Activated T-helper 2 cell treated with anti-CD3 and anti-CD28 coated beads, Interferon-gamma antibody, Interleukin-2, Interleukin-4, amounts not matched to agents 10 μg/mL and 5 μg/mL and 100 μg/mL, durations not matched to agents 14 hours and 24 hours and 36 hours (primary cell): ENCODE measurements at regions not wholly inside any gene's neighbourhood (a gene's known extent, or its start where the extent isn't known, plus 50 kb on each side); places are given as distances from the start of the nearest gene placed in this dataset.
"Not testable (repeated sequence)": the region's sequence is repeated elsewhere in the genome, so short reads cannot be mapped to it uniquely, and the experiment has no call there.

ENCODE experiments used
- DNase-seq: peaks from one replicate; pipeline ENCODE4 v3.0.0; 2021; ENCODE audit warnings: low spot score
- H3K27ac Mint-ChIP-seq: one replicate; pipeline ENCODE4 v1.8.0; 2021; ENCODE audit warnings: mixed read lengths
- H3K27me3 Mint-ChIP-seq: one replicate; pipeline ENCODE4 v1.8.0; 2021; ENCODE audit warnings: low read depth, mixed read lengths
- H3K36me3 Mint-ChIP-seq: one replicate; pipeline ENCODE4 v1.8.0; 2021; ENCODE audit warnings: low read depth, mixed read lengths
- H3K4me1 Mint-ChIP-seq: one replicate; pipeline ENCODE4 v1.8.0; 2021; ENCODE audit warnings: low read depth, mixed read lengths
- H3K4me3 Mint-ChIP-seq: one replicate; pipeline ENCODE4 v1.8.0; 2021; ENCODE audit warnings: low read depth, mild to moderate bottlenecking, moderate library complexity, mixed read lengths
- H3K9me3 Mint-ChIP-seq: one replicate; pipeline ENCODE4 v1.8.0; 2021; ENCODE audit warnings: mixed read lengths
- intact Hi-C: fragments of 100-400 bp; cut with micrococcal nuclease; formaldehyde crosslinking; loops from one replicate; pipeline ENCODE4 v1.15.1; 2023

- H3K4me1 Mint-ChIP-seq, result no peaks in the 10 kb centered on the region
Observed at GRCh38 chr1:65538086-65538485, 117.6 kb downstream of the LEPR start.

DNA sequence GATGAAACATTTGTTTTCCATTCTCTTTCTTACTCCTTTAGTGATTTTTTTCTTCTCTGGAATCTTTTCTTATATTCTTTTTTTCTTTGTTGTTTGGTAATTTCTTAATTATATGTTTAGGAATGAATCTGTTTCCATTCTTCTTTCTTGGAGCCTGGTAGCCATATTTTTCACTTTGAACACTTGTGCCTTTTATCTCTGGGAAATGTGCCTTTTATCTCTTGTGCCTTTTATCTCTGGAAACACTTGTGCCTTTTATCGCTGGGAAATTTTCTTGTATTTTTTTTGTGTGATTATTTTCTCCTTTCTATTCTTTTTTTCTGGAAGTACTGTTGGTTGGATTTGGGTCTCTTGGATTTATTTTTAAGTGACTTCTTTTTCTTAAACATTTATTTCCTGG, 118.2 kb downstream of the LEPR start:
- Mint-ChIP-seq H3K36me3 (no peaks in the 10 kb centered on the region), H3K4me1 (no peaks in the 10 kb centered on the region), H3K27ac (no peak overlapping the region), H3K9me3 (no peaks in the 10 kb centered on the region), H3K4me3 (no peak overlapping the region), H3K27me3 (peaks cover 3% of the 10 kb centered on the region)
- intact Hi-C loops, result no loop called here
- DNase-seq, result no peak

More at GRCh38 chr1:65538086-65538485, 117.6 kb downstream of the LEPR start:
- intact Hi-C loops, result no loop called here
- Mint-ChIP-seq H3K9me3 (no peaks in the 10 kb centered on the region), H3K27ac (no peak overlapping the region), H3K27me3 (peaks cover 3% of the 10 kb centered on the region), H3K4me3 (no peak overlapping the region), H3K36me3 (no peaks in the 10 kb centered on the region)
- no peak for DNase-seq

- H3K36me3 Mint-ChIP-seq, result no peaks in the 10 kb centered on the region
- no peak overlapping the region for H3K27ac Mint-ChIP-seq
- intact Hi-C loops, result no loop called here
- no peak for DNase-seq
- no peaks in the 10 kb centered on the region for H3K27me3 Mint-ChIP-seq
- no peaks in the 10 kb centered on the region for H3K9me3 Mint-ChIP-seq
- no peaks in the 10 kb centered on the region for H3K4me1 Mint-ChIP-seq
- no peak overlapping the region for H3K4me3 Mint-ChIP-seq
Observed at GRCh38 chr1:65539266-65540131, 119.0 kb downstream of the LEPR start.

- Mint-ChIP-seq H3K27ac (no peak overlapping the region), H3K9me3 (no peaks in the 10 kb centered on the region), H3K36me3 (no peaks in the 10 kb centered on the region), H3K27me3 (no peaks in the 10 kb centered on the region), H3K4me3 (no peak overlapping the region), H3K4me1 (no peaks in the 10 kb centered on the region)
- DNase-seq, result no peak
- intact Hi-C loops, result no loop called here
Observed at GRCh38 chr1:65541161-65541560, 120.7 kb downstream of the LEPR start.

- intact Hi-C loops, result no loop called here
- no peak for DNase-seq
- no peaks in the 10 kb centered on the region for H3K4me1 Mint-ChIP-seq
- no peaks in the 10 kb centered on the region for H3K9me3 Mint-ChIP-seq
- no peak overlapping the region for H3K27ac Mint-ChIP-seq
- no peaks in the 10 kb centered on the region for H3K27me3 Mint-ChIP-seq
- H3K36me3 Mint-ChIP-seq, result no peaks in the 10 kb centered on the region
- no peak overlapping the region for H3K4me3 Mint-ChIP-seq
Observed at GRCh38 chr1:65541865-65542264, 121.4 kb downstream of the LEPR start.

DNA sequence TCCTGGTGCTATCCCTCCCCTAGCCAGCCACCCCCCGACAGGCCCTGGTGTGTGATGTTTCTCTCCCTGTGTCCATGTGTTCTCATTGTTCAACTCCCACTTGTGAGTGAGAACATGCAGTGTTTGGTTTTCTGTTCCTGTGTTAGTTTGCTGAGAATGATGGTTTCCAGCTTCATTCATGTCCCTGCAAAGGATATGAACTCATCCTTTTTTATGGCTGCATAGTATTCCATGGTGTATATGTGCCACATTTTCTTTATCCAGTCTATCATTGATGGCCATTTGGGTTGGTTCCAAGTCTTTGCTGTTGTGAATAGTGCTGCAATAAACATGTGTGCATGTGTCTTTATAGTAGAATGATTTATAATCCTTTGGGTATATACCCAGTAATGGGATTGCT, 122.1 kb downstream of the LEPR start:
- H3K4me3 Mint-ChIP-seq, DNase-seq, H3K36me3 Mint-ChIP-seq, intact Hi-C loops, H3K27ac Mint-ChIP-seq, H3K4me1 Mint-ChIP-seq, H3K9me3 Mint-ChIP-seq, H3K27me3 Mint-ChIP-seq: not testable (repeated sequence)

DNA sequence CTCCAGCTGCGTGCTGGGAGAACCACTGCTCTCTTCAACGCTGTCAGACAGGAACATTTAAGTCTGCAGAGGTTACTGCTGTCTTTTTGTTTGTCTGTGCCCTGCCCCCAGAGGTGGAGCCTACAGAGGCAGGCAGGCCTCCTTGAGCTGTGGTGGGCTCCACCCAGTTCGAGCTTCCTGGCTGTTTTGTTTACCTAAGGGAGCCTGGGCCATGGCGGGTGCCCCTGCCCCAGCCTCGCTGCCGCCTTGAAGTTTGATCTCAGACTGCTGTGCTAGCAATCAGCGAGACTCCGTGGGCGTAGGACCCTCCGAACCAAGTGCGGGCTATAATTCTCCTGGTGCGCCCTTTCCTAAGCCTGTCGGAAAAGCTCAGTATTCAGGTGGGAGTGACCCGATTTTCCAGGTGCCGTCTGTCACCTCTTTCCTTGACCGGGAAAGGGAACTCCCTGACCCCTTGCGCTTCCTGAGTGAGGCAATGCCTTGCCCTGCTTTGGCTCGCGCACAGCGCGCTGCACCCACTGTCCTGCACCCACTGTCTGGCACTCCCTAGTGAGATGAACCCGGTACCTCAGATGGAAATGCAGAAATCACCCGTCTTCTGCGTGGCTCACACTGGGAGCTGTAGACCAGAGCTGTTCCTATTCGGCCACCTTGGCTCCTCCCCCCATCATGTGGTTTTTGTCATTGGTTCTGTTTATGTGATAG, 130.0 kb downstream of the LEPR start:
- H3K36me3 Mint-ChIP-seq, H3K27me3 Mint-ChIP-seq, H3K4me3 Mint-ChIP-seq, DNase-seq, intact Hi-C loops, H3K4me1 Mint-ChIP-seq, H3K27ac Mint-ChIP-seq: not testable (repeated sequence)
- peaks cover 17% of the 10 kb centered on the region for H3K9me3 Mint-ChIP-seq

GRCh38 chr1:65552484-65552883, 132.0 kb downstream of the LEPR start:
- not testable (repeated sequence) for H3K4me3 Mint-ChIP-seq

GRCh38 chr1:65554086-65554764, 133.8 kb downstream of the LEPR start:
- not testable (repeated sequence) for DNase-seq

More at GRCh38 chr1:65552484-65552883, 132.0 kb downstream of the LEPR start:
- H3K36me3 Mint-ChIP-seq, H3K4me1 Mint-ChIP-seq, H3K27me3 Mint-ChIP-seq, H3K27ac Mint-ChIP-seq, DNase-seq, intact Hi-C loops: not testable (repeated sequence)
- H3K9me3 Mint-ChIP-seq, result peaks cover 17% of the 10 kb centered on the region

GRCh38 chr1:65554829-65555228, 134.4 kb downstream of the LEPR start:
- no peak for DNase-seq
- no peak overlapping the region for H3K27ac Mint-ChIP-seq
- no peaks in the 10 kb centered on the region for H3K4me1 Mint-ChIP-seq
- no peak overlapping the region for H3K4me3 Mint-ChIP-seq
- no peaks in the 10 kb centered on the region for H3K36me3 Mint-ChIP-seq
- intact Hi-C loops, result no loop called here
- no peaks in the 10 kb centered on the region for H3K27me3 Mint-ChIP-seq
- H3K9me3 Mint-ChIP-seq, result peaks cover 17% of the 10 kb centered on the region

More at GRCh38 chr1:65554086-65554764, 133.8 kb downstream of the LEPR start:
- H3K4me3 Mint-ChIP-seq, intact Hi-C loops, H3K36me3 Mint-ChIP-seq, H3K27me3 Mint-ChIP-seq, H3K27ac Mint-ChIP-seq, H3K4me1 Mint-ChIP-seq: not testable (repeated sequence)
- peaks cover 17% of the 10 kb centered on the region for H3K9me3 Mint-ChIP-seq

- Mint-ChIP-seq H3K27me3 (no peaks in the 10 kb centered on the region), H3K4me3 (no peak overlapping the region), H3K9me3 (peaks cover 4% of the 10 kb centered on the region), H3K4me1 (no peaks in the 10 kb centered on the region), H3K36me3 (no peaks in the 10 kb centered on the region), H3K27ac (no peak overlapping the region)
- intact Hi-C loops, result no loop called here
- no peak for DNase-seq
Observed at GRCh38 chr1:65558215-65558614, 137.7 kb downstream of the LEPR start.

DNA sequence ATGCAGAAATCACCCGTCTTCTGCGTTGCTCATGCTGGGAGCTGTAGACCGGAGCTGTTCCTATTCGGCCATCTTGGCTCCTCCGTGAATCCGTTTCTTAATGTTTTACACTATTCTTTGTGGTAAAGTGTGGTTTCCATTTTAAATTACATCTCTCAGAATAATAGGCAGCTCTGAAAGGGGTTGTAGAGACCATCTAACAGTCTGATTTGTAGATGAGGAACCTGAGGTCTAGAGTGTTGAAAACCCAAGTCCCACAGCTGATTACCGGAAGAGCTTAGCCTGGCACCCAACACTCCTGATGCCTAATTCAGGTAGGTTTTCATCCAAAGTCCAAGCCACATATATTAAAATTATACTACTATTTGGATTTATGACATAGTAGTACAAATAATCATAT, 144.0 kb downstream of the LEPR start:
- Mint-ChIP-seq H3K27ac (no peak overlapping the region), H3K9me3 (no peaks in the 10 kb centered on the region), H3K27me3 (no peaks in the 10 kb centered on the region), H3K36me3 (no peaks in the 10 kb centered on the region), H3K4me3 (no peak overlapping the region), H3K4me1 (no peaks in the 10 kb centered on the region)
- intact Hi-C loops, result no loop called here
- no peak for DNase-seq

- DNase-seq, result no peak
- no peaks in the 10 kb centered on the region for H3K4me1 Mint-ChIP-seq
- H3K4me3 Mint-ChIP-seq, result no peak overlapping the region
- H3K27me3 Mint-ChIP-seq, result no peaks in the 10 kb centered on the region
- no peaks in the 10 kb centered on the region for H3K9me3 Mint-ChIP-seq
- H3K27ac Mint-ChIP-seq, result no peak overlapping the region
- H3K36me3 Mint-ChIP-seq, result no peaks in the 10 kb centered on the region
- intact Hi-C loops, result no loop called here
Observed at GRCh38 chr1:65568285-65568684, 147.8 kb downstream of the LEPR start.
